Ishikawa (cell line): ENCODE measurements at regions not wholly inside any gene's neighbourhood (a gene's known extent, or its start where the extent isn't known, plus 50 kb on each side); places are given as distances from the start of the nearest gene placed in this dataset.

Experiments
- EP300 ChIP-seq: IDR thresholded peaks from 2 replicates; pipeline ENCODE4 v1.6.1; 2012; ENCODE audit warnings: borderline replicate concordance
- RAD21 ChIP-seq: IDR thresholded peaks from 2 replicates; pipeline ENCODE4 v1.6.1; 2012; ENCODE audit warnings: low read depth
- TCF12 ChIP-seq: IDR thresholded peaks from 2 replicates; pipeline ENCODE4 v1.6.1; 2012; ENCODE audit warnings: low read depth
- ZBTB7A ChIP-seq: IDR thresholded peaks from 2 replicates; pipeline ENCODE4 v1.6.1; 2012; ENCODE audit warnings: low read depth

DNA sequence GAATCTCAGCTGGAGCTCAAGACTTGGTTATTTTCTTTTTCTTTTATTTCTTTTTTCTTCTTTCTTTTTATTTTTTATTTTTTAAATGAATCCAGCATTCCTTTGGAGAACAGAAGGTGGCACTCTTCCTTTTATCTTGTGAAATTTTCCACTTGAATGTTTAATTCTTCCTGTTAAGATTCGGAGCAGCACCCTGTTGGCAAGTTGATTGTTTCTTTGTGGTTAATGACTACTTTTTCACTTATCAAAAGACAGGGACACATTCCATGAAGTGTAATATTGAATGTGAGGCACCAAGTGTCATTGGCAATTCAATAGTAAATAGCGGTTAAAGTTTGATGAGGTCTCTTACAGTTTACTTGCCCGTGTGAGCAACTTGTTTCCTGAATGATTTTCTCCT is 240.5 kb upstream of the CHD1 start:
- TF ChIP-seq EP300 (no peak), ZBTB7A (no peak), RAD21 (peak; percentile 35; the same call in 1 of the 2 replicates), TCF12 (no peak)
